A673 (cell line): ENCODE measurements at regions not wholly inside any gene's neighbourhood (a gene's known extent, or its start where the extent isn't known, plus 50 kb on each side); places are given as distances from the start of the nearest gene placed in this dataset.

ENCODE experiments used
- CTCF ChIP-seq: fragments of 300-800, 200-600 bp; sonication (generic); conservative IDR thresholded peaks from 2 replicates; pipeline ENCODE4 v1.5.1; 2017; ENCODE audit warnings: low read depth, mild to moderate bottlenecking, antibody characterized with exemption, low read length, moderate library complexity, mixed read lengths
- EZH2 ChIP-seq: fragments of 200-600 bp; sonication (generic); IDR thresholded peaks from 2 replicates; pipeline ENCODE4 v1.6.1; 2017; ENCODE audit warnings: borderline replicate concordance, low read depth, mild to moderate bottlenecking, mixed read lengths, antibody characterized with exemption, low read length; ENCODE audit not compliant: poor library complexity, severe bottlenecking

- TF ChIP-seq CTCF: no peak
- TF ChIP-seq EZH2: no peak
Observed at GRCh38 chr13:104431895-104432294, 1365.7 kb upstream of the SLC10A2 start.
